Smooth muscle cell (in vitro differentiated cells): ENCODE measurements at regions not wholly inside any gene's neighbourhood (a gene's known extent, or its start where the extent isn't known, plus 50 kb on each side); places are given as distances from the start of the nearest gene placed in this dataset.

Experiments
- DNase-seq: peaks from one replicate; lab custom pipeline; 2025; ENCODE audit not compliant: unreplicated experiment; lab: John Stamatoyannopoulos, UW
- H2AFZ ChIP-seq: fragments of 200-600 bp; sonication (generic); 2 replicates; pipeline ENCODE4 v1.6.0; 2016; ENCODE audit warnings: antibody characterized with exemption, low read depth, mild to moderate bottlenecking
- H3F3A ChIP-seq: fragments of 200-600 bp; sonication (generic); 2 replicates; pipeline ENCODE4 v1.6.0; 2017; ENCODE audit warnings: antibody characterized with exemption, low read depth
- H3K27ac ChIP-seq: fragments of 200-600 bp; sonication (generic); 2 replicates; pipeline ENCODE4 v1.5.1; 2016; ENCODE audit warnings: low read depth, mild to moderate bottlenecking
- H3K27me3 ChIP-seq: fragments of 200-600 bp; sonication (generic); 2 replicates; pipeline ENCODE4 v1.6.1; 2016; ENCODE audit warnings: low read depth, mild to moderate bottlenecking
- H3K36me3 ChIP-seq: fragments of 200-600 bp; sonication (generic); 2 replicates; pipeline ENCODE4 v1.5.1; 2016; ENCODE audit warnings: low read depth
- H3K4me1 ChIP-seq: fragments of 200-600 bp; sonication (generic); 2 replicates; pipeline ENCODE4 v1.5.1; 2016; ENCODE audit warnings: low read depth
- H3K4me2 ChIP-seq: fragments of 200-600 bp; sonication (generic); 2 replicates; pipeline ENCODE4 v1.6.0; 2016; ENCODE audit warnings: mild to moderate bottlenecking
- H3K4me3 ChIP-seq: fragments of 200-600 bp; sonication (generic); 2 replicates; pipeline ENCODE4 v1.5.1; 2016; ENCODE audit warnings: mild to moderate bottlenecking
- H3K79me2 ChIP-seq: fragments of 200-600 bp; sonication (generic); 2 replicates; pipeline ENCODE4 v1.6.0; 2016; ENCODE audit warnings: low read depth, mild to moderate bottlenecking
- H3K9ac ChIP-seq: fragments of 200-600 bp; sonication (generic); 2 replicates; pipeline ENCODE4 v1.6.0; 2016; ENCODE audit warnings: low read depth
- H3K9me3 ChIP-seq: fragments of 200-600 bp; sonication (generic); replicated peaks from 2 replicates; pipeline ENCODE4 v1.5.1; 2016; ENCODE audit warnings: low read depth
- H4K20me1 ChIP-seq: fragments of 200-600 bp; sonication (generic); 2 replicates; pipeline ENCODE4 v1.6.0; 2016; ENCODE audit warnings: low read depth
- WGBS: methylation state at CpG from one replicate; pipeline ENCODE4 v1.1.7; 2016; ENCODE audit warnings: low lambda C conversion rate; 5-methylcytosine and 5-hydroxymethylcytosine counted together
- TF ChIP-seq, protein P1 (sequence below): fragments of 200-600 bp; sonication (generic); IDR thresholded peaks from 2 replicates; pipeline ENCODE4 v1.5.1; 2017; ENCODE audit warnings: borderline replicate concordance, mild to moderate bottlenecking, antibody characterized with exemption; ENCODE audit not compliant: insufficient read depth, poor library complexity, severe bottlenecking

DNA sequence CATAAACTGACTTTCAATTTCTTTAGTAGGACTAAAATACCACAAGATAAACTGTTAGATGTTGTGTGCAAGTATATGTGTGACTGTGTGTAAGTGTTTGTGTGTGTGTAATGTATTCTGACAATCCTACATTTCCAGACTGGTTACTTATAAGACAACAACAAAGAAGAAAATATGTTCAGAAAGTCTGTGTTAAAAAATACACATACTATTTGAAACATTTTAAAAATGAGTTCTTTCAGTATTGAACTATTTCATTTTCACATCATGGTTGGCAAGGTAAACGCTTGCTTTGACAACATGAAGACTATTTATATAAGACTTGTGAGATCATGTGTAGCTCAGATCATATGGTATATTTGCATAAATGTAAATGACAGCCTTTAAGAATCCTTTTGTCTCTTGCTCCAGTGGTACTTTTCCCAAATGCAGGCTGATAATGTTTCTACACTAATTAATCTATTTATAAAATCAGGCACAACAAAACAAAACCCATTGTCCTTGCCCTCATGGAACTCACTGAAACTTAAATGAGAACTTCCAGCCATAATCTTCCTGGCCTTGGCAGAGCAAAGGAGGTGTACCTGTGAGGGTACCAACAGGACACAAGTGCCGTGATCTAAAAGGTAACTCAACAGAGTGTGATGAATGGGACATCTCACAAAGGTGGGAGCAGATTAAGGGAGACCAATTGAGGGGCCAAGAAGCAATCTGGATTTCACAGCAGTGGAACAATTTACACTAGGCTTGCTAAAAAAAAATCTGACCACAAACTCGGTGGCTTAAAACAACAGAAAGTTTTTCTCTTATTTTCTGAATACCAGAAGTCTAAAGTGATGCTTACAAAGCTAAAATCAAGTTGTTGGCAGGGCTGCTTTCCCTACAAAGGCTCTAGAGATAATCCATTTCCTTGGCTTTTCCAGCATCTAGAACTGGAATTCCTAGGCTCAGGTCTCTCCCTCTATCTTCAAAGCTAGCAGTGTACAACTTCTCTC is 349.0 kb downstream of the TBC1D4 start:
- peaks cover 3% of the 10 kb centered on the region for H3K36me3 ChIP-seq
- no peak overlapping the region for H3K27ac ChIP-seq
- H3K4me2 ChIP-seq: no peak overlapping the region
- no peak overlapping the region for H3K9ac ChIP-seq
- H3K27me3 ChIP-seq: no peaks in the 10 kb centered on the region
- no peaks in the 10 kb centered on the region for H3K79me2 ChIP-seq
- 84% methylated on average over 3 of the region's 3 CpGs for WGBS
- H3K4me1 ChIP-seq: no peaks in the 10 kb centered on the region
- no peaks in the 10 kb centered on the region for H3K9me3 ChIP-seq
- TF ChIP-seq, protein P1, sequence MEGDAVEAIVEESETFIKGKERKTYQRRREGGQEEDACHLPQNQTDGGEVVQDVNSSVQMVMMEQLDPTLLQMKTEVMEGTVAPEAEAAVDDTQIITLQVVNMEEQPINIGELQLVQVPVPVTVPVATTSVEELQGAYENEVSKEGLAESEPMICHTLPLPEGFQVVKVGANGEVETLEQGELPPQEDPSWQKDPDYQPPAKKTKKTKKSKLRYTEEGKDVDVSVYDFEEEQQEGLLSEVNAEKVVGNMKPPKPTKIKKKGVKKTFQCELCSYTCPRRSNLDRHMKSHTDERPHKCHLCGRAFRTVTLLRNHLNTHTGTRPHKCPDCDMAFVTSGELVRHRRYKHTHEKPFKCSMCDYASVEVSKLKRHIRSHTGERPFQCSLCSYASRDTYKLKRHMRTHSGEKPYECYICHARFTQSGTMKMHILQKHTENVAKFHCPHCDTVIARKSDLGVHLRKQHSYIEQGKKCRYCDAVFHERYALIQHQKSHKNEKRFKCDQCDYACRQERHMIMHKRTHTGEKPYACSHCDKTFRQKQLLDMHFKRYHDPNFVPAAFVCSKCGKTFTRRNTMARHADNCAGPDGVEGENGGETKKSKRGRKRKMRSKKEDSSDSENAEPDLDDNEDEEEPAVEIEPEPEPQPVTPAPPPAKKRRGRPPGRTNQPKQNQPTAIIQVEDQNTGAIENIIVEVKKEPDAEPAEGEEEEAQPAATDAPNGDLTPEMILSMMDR: no peak
- H3K4me3 ChIP-seq: no peak overlapping the region
- no peaks in the 10 kb centered on the region for H3F3A ChIP-seq
- no peak for DNase-seq
- H4K20me1 ChIP-seq: no peaks in the 10 kb centered on the region
- H2AFZ ChIP-seq: no peak overlapping the region

DNA sequence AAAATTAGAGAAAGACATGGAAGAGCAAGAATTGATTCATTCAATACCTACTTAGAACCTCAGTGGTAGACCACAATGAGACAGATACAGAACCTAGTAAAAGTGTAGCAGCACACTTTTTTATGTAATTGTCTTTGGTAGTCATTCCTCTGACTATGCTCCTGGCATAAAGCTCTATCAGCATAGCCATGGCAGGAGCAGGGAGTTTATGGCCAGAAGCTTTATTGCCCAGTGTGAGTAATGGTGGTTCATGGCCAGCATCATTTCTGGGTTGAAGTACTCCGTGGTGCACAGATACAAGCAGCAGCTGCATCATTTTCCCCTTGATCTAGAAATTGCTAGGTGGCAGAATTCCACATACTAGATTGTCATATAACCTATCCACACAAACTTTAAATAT is 352.6 kb downstream of the TBC1D4 start:
- TF ChIP-seq, protein P1: no peak
- H2AFZ ChIP-seq: no peak overlapping the region
- no peaks in the 10 kb centered on the region for H3K27me3 ChIP-seq
- H3K27ac ChIP-seq: no peak overlapping the region
- DNase-seq: no peak
- no peaks in the 10 kb centered on the region for H3K9me3 ChIP-seq
- H4K20me1 ChIP-seq: no peaks in the 10 kb centered on the region
- H3K36me3 ChIP-seq: no peaks in the 10 kb centered on the region
- no peaks in the 10 kb centered on the region for H3K79me2 ChIP-seq
- H3K4me3 ChIP-seq: no peak overlapping the region
- no peak overlapping the region for H3K4me2 ChIP-seq
- H3F3A ChIP-seq: no peaks in the 10 kb centered on the region
- 78% methylated on average over 1 of the region's 1 CpG for WGBS
- H3K4me1 ChIP-seq: peaks cover 9% of the 10 kb centered on the region
- no peak overlapping the region for H3K9ac ChIP-seq

DNA sequence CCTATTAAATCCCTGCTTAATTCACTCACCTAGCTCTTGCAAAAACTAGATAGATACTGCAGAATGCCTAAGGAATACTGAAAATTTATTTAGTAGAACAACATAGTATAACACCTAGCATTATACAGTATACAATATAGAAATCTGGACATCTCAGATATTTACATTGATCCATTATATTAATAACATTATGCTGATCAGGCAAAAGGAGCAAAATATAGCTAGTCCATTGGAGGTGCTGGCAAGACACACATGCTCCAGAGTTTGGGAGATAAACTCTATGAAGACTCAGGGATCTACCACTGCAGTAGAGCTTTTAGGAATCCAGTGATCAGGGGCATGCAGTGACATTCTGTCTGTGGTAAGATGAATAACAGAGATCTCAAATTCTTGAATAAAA is 357.6 kb downstream of the TBC1D4 start:
- Histone ChIP-seq H3K4me1 (peaks cover 9% of the 10 kb centered on the region), H3K27me3 (peaks cover 6% of the 10 kb centered on the region), H2AFZ (no peak overlapping the region), H3K36me3 (no peaks in the 10 kb centered on the region), H3K9me3 (no peaks in the 10 kb centered on the region), H4K20me1 (no peaks in the 10 kb centered on the region), H3K27ac (no peak overlapping the region), H3K4me3 (no peak overlapping the region), H3K4me2 (no peak overlapping the region), H3K9ac (no peak overlapping the region), H3F3A (no peaks in the 10 kb centered on the region), H3K79me2 (no peaks in the 10 kb centered on the region)
- DNase-seq: no peak
- TF ChIP-seq, protein P1: no peak

DNA sequence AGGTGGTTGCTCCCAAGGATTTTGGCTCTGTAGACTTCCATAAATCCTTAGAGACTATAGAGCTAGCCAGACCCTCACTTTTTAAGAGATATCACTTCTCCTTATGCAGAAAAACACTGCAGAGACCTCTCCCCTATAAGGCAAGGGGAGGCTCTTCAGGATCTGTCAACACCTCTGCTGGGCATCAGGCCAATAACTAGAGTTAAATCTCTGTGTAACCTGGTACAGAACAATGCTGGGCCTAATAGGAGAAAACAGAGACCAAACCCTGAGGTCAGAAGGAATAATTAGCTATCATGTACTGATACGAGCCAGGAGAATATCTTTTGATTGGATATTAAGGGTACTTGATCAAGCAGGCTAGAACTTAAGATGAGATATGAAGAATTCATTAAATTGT is 358.5 kb downstream of the TBC1D4 start:
- Histone ChIP-seq H3K27me3 (peaks cover 6% of the 10 kb centered on the region), H3K4me2 (no peak overlapping the region), H3K9me3 (no peaks in the 10 kb centered on the region), H3K79me2 (no peaks in the 10 kb centered on the region), H3K4me1 (peaks cover 9% of the 10 kb centered on the region), H3K36me3 (no peaks in the 10 kb centered on the region), H3K4me3 (no peak overlapping the region), H3K9ac (no peak overlapping the region), H4K20me1 (no peaks in the 10 kb centered on the region), H3K27ac (no peak overlapping the region), H3F3A (no peaks in the 10 kb centered on the region), H2AFZ (no peak overlapping the region)
- 93% methylated on average over 1 of the region's 1 CpG for WGBS
- no peak for DNase-seq
- TF ChIP-seq, protein P1: no peak
